IgD-negative memory B cell (primary cell): ENCODE measurements at regions not wholly inside any gene's neighbourhood (a gene's known extent, or its start where the extent isn't known, plus 50 kb on each side); places are given as distances from the start of the nearest gene placed in this dataset.
"Not testable (repeated sequence)": the region's sequence is repeated elsewhere in the genome, so short reads cannot be mapped to it uniquely, and the experiment has no call there.

ENCODE experiments used
- H3K27ac Mint-ChIP-seq, 3 donors: one replicate each; pipeline ENCODE4 v1.8.0; 2020 to 2022; ENCODE audit warnings: mild to moderate bottlenecking in 3 of 3, mixed read lengths in 3 of 3, moderate library complexity in 1 of 3
- H3K27me3 Mint-ChIP-seq: one replicate; pipeline ENCODE4 v1.8.0; 2021; ENCODE audit warnings: mixed read lengths
- H3K36me3 Mint-ChIP-seq: one replicate; pipeline ENCODE4 v1.8.0; 2020; ENCODE audit warnings: mild to moderate bottlenecking, mixed read lengths
- H3K4me1 Mint-ChIP-seq, 3 donors: one replicate each; pipeline ENCODE4 v1.8.0; 2020 to 2022; ENCODE audit warnings: mixed read lengths in 3 of 3, mild to moderate bottlenecking in 1 of 3
- H3K4me3 Mint-ChIP-seq, 4 donors: one replicate each; pipeline ENCODE4 v1.8.0; 2020 to 2022; ENCODE audit warnings: mild to moderate bottlenecking in 4 of 4, mixed read lengths in 4 of 4, moderate library complexity in 3 of 4
- H3K9me3 Mint-ChIP-seq, 3 donors: one replicate each; pipeline ENCODE4 v1.8.0; 2020 to 2021; ENCODE audit warnings: mixed read lengths in 3 of 3, mild to moderate bottlenecking in 1 of 3

DNA sequence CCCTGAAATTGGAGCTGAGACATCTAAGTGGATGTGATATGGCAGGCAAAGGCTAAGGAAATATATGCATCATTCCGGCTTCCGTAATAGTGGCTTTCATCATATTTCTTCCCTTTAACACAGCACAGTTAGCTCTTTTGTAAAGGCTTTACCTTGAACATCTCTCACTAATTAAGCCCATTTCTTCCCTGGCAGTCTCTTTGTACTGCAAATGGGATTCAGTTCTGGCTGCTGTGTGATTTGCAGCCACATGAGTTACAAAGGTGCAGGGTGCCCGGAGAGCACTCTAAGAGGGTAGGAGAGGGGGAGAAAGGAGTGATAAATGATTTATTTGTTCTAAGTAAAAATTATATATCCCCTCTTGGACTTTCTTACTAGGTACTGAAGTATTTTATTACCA is 232.1 kb upstream of the CCDC196 start:
- Mint-ChIP-seq H3K4me3 (no peak overlapping the region), H3K9me3 (no peaks in the 10 kb centered on the region), H3K27me3 (no peaks in the 10 kb centered on the region), H3K27ac (no peak overlapping the region), H3K4me1 (no peaks in the 10 kb centered on the region), H3K36me3 (peaks cover 1% of the 10 kb centered on the region)

DNA sequence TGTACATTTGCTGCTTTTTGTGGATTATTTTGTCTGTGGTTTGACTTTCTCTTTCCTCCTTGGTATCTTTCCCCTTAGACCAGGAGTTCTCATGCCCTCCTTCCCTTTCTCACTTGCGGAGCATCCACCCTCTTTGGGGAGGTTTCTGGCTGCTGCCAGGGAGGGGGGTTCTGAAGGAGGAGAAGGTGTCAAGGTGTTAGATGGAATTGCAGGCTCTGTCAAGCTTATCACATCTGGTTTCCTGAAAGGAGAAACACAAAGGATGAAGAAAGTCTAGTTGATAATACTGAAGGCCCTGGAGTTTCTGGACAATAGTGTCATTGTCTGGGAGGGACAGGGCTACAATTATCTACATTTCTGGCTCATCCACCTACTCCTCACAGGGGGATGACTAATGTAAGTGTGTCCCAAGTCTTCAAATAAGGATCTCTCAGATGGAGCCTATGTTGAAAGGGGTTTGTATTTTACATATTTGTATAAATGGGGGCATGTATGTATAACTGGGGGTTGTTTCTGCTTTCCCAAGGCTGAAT is 217.3 kb upstream of the CCDC196 start:
- Mint-ChIP-seq H3K9me3 (no peaks in the 10 kb centered on the region), H3K4me1 (no peaks in the 10 kb centered on the region), H3K36me3 (peaks cover 6% of the 10 kb centered on the region), H3K27me3 (peaks cover 2% of the 10 kb centered on the region), H3K27ac (no peak overlapping the region), H3K4me3 (no peak overlapping the region)

DNA sequence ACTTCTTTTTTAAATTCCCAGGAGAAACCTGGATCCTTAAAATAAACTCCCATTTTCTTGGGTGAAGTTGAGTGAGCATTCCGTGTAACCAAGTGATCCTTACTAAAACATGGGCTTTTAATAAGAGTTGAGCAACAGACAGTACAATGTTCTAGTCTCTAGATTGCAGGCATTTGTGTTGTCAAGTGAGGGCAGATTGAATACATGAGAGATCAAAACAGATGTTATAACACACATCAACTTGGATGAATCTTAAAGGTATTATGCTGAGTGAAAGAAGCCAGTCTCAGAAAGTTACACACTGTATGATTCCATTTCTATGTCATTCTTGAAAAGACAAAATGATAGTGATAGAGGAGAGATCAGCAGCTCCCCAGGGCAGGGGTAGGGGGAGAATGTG is 213.9 kb upstream of the CCDC196 start:
- Mint-ChIP-seq H3K4me1 (no peaks in the 10 kb centered on the region), H3K27ac (no peak overlapping the region), H3K36me3 (peaks cover 6% of the 10 kb centered on the region), H3K27me3 (peaks cover 2% of the 10 kb centered on the region), H3K9me3 (no peaks in the 10 kb centered on the region), H3K4me3 (no peak overlapping the region)

DNA sequence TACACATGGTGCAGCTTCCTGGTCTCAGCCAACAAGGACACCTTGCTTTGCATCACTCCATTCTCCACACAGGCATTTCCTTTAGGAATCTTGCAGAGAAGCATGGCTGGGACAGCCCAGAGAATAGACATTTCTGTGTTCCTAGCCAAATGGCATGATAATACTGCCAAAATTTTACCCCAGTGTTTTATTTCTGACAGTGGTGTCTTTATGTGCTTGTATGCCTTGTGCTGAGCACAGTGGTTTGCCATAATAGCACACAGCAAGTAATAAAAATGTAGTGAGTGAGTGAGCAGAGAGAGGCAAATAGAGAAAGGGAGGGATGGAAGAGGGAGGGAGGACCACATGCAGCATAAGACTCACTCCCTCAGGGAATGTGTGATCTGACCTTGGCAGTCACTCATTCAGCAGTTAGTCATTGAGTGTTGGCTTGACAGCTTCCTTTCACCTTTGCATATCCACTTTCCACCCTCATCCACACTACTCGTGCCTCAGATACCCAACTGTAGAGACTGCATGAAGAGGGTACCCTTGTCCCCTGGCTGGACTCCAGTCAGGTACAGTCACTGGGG is 212.8 kb upstream of the CCDC196 start:
- no peaks in the 10 kb centered on the region for H3K4me1 Mint-ChIP-seq
- H3K36me3 Mint-ChIP-seq = peaks cover 3% of the 10 kb centered on the region
- no peak overlapping the region for H3K27ac Mint-ChIP-seq
- peaks cover 0 to 8% (median 0%) of the 10 kb centered on the region in 3 donors for H3K9me3 Mint-ChIP-seq
- H3K27me3 Mint-ChIP-seq = peaks cover 2% of the 10 kb centered on the region
- H3K4me3 Mint-ChIP-seq = no peak overlapping the region

DNA sequence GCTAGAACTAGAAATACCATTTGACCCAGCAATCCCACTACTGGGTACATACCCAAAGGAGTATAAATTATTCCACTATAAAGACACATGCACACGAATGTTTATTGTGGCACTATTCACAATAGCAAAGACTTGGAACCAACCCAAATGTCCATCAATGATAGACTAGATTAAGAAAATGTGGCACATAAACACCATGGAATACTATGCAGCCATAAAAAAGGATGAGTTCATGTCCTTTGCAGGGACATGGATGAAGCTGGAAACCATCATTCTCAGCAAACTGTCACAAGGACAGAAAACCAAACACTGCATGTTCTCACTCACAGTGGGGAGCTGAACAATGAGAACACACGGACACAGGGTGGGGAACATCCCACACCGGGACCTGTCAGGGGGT is 207.8 kb upstream of the CCDC196 start:
- H3K27me3 Mint-ChIP-seq, H3K36me3 Mint-ChIP-seq, H3K4me1 Mint-ChIP-seq, H3K27ac Mint-ChIP-seq, H3K4me3 Mint-ChIP-seq: not testable (repeated sequence)
- H3K9me3 Mint-ChIP-seq = peaks cover 2 to 11% (median 4%) of the 10 kb centered on the region in 3 donors

DNA sequence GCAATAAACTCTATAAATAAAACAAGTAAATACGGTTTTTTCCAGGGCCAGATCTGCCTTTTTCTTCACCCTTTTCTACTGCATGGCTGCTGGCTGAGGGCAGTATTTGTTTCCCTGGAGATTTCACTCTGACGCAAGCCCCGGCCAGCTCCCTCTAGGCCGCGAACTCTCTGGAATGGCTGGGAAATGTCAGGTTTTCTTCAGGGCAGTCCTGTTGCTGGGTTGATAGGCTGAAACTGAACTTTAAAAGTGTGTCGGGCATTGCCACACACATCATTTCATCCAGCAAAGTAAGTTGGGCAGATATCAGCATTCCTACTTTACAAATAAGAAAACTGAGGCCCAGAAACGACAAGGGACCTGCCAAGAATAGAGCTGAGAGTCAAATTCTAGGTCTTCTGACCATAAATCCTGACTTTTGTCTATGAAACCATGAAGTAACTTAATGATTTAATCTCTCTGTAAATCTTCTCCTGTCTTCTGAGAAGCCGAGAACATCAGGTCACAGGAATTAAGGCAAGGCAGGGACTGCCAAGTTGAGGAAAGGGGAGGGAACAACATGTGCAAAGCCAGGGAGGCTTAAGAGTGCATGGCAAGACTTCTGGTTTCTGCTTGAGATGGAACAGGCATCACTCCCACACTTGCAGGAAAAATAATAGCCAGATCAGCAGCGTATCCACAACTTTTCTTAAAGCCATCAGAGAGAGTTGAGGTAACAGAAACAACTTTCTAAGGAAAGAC is 205.0 kb upstream of the CCDC196 start:
- Mint-ChIP-seq H3K9me3 (peaks cover 2 to 11% (median 4%) of the 10 kb centered on the region in 3 donors), H3K36me3 (peaks cover 2% of the 10 kb centered on the region), H3K4me1 (no peaks in the 10 kb centered on the region), H3K27me3 (no peaks in the 10 kb centered on the region), H3K27ac (no peak overlapping the region), H3K4me3 (no peak overlapping the region)

DNA sequence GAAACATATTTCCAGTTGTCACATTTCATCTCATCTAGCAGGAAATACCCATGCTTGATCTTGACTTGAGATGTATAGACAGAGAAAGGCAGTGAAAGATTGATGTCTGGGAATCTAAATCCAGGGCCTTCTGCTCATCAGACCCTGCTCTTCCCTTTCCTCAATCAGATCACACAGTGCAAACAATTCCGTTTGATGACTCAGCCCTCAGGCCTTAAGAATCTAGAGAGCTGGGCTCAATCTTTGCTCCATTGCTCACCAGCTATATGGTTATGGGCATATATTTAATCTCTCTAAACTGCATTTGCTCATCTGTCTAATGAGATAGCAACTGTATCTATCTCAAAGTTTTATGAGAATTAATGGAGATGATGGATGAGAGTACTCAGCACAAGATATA is 201.8 kb upstream of the CCDC196 start:
- no peak overlapping the region for H3K27ac Mint-ChIP-seq

DNA sequence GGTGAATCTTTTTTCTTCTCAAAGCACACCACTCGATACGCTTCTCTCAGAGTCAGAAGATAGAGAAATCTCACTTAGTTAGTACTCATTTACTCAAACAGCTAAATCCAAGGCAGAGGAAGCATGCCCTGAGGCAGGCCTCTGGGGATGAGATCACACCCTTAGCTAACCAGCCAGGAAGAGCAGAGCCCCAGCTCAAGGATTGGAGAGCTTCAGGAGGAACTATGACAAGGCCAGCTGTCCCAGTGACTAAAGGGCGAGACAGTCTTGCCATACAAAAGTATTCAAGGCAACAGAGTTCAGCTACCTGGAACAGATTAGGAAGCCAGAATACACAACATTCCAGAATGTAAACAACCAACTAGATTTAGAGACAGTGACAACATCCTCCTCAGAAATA is 197.7 kb upstream of the CCDC196 start:
- Mint-ChIP-seq H3K27me3 (peaks cover 3% of the 10 kb centered on the region), H3K27ac (no peak overlapping the region), H3K4me1 (peaks cover 0 to 1% (median 0%) of the 10 kb centered on the region in 3 donors), H3K9me3 (peaks cover 0 to 8% (median 0%) of the 10 kb centered on the region in 3 donors), H3K4me3 (no peak overlapping the region), H3K36me3 (peaks cover 2% of the 10 kb centered on the region)

More for the DNA sequence above, 201.8 kb upstream of the CCDC196 start:
- Mint-ChIP-seq H3K36me3 (peaks cover 3% of the 10 kb centered on the region), H3K4me3 (no peak overlapping the region), H3K27me3 (no peaks in the 10 kb centered on the region), H3K4me1 (no peaks in the 10 kb centered on the region), H3K9me3 (peaks cover 0 to 4% (median 2%) of the 10 kb centered on the region in 3 donors)

DNA sequence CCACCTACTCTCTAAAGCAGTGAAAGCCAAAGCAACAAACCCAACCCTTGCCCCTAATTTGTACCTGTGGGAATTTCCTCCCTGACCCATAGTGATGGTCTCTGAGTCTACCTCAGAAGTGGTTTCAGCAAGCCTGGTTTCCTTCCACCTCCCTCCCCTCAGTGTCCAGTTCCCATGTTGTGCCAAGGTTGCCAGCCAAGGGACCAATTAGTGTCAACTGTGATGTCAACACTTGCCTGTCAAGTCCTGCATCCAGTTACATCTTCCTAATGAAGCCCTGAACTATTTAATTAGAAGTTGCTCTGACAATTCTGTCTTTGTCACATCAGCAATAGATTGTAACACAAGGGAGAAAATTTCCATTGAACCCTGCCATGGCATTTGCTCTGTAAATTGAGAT is 194.4 kb upstream of the CCDC196 start:
- H3K27ac Mint-ChIP-seq = no peak overlapping the region
- H3K36me3 Mint-ChIP-seq = peaks cover under 1% of the 10 kb centered on the region
- H3K27me3 Mint-ChIP-seq = peaks cover 3% of the 10 kb centered on the region
- peaks cover 0 to 8% (median 3%) of the 10 kb centered on the region in 3 donors for H3K9me3 Mint-ChIP-seq
- H3K4me3 Mint-ChIP-seq = no peak overlapping the region
- H3K4me1 Mint-ChIP-seq = peaks cover 0 to 4% (median 1%) of the 10 kb centered on the region in 3 donors

DNA sequence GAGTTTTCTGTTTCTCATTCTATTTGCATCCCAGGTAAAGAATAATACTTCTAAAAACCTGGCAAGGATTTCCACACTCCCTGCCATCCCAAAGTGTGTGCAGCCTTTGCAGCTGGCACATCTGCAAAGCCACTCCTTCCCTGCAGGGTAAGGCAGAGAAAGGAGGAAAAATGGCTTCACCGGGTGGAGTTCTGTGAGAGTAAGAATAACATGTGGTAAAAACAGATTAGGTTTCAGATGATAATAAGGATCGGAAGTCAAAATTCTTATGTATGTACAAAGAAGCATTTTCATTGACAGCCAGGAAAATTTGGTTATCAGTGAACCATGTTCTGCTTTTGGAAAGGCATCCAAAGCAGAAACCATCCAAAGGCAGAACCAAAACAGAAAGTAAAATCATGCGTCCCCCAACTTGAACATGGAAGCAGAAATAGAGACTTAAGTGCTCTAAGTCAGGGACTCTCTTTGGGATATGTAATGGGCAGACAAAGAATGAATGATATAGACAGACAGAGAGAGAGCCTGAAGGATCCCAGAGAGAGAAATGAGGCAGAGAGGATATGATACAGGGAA is 192.6 kb upstream of the CCDC196 start:
- Mint-ChIP-seq H3K27ac (no peak overlapping the region), H3K9me3 (peaks cover 0 to 8% (median 3%) of the 10 kb centered on the region in 3 donors), H3K4me3 (no peak overlapping the region), H3K4me1 (peaks cover 0 to 4% (median 1%) of the 10 kb centered on the region in 3 donors), H3K36me3 (no peaks in the 10 kb centered on the region), H3K27me3 (peaks cover 3% of the 10 kb centered on the region)

DNA sequence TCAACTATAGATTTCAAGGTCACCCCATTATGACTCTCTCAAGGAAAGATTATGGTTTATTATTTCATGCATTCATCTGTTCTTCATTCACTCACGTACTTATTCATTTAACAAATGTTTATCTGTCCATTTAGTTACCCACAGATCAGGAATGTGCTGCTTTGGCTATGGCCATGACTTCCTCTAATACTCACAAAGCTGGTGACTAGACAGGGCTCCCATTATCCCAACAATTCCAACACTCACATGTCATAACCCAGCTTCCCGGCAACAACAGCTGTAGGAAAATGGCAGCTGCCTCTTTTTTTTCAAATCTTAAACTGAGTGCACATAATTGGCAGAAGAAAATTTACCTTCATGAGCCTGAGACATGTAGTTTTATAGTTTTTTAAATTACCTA is 190.8 kb upstream of the CCDC196 start:
- peaks cover 0 to 4% (median 1%) of the 10 kb centered on the region in 3 donors for H3K4me1 Mint-ChIP-seq
- H3K36me3 Mint-ChIP-seq = no peaks in the 10 kb centered on the region
- H3K4me3 Mint-ChIP-seq = no peak overlapping the region
- H3K9me3 Mint-ChIP-seq = peaks cover 0 to 12% (median 3%) of the 10 kb centered on the region in 3 donors
- peaks cover 3% of the 10 kb centered on the region for H3K27me3 Mint-ChIP-seq
- H3K27ac Mint-ChIP-seq = no peak overlapping the region

DNA sequence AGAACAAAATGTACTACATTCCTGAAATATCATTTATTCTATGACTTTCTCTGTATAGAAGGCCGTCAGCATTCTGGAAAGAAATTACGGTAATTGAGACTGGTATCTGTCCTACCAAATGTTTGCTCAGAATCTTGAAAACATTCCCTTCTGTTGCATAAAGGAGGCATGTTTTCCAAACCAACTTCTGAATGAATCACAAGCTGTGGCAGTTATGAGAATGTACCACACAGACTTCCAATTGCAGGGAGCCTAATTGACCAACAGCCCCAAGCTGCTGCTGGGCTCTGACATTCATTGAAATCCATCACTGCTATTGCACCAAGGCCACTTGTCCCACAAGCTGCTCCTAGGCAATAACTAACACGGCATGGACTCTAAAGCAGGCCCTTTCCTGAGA is 185.3 kb upstream of the CCDC196 start:
- peaks cover 4% of the 10 kb centered on the region for H3K36me3 Mint-ChIP-seq
- H3K27me3 Mint-ChIP-seq = no peaks in the 10 kb centered on the region
- H3K9me3 Mint-ChIP-seq = peaks cover 0 to 12% (median 4%) of the 10 kb centered on the region in 3 donors
- H3K4me1 Mint-ChIP-seq = no peaks in the 10 kb centered on the region
- H3K4me3 Mint-ChIP-seq = no peak overlapping the region
- H3K27ac Mint-ChIP-seq = no peak overlapping the region

DNA sequence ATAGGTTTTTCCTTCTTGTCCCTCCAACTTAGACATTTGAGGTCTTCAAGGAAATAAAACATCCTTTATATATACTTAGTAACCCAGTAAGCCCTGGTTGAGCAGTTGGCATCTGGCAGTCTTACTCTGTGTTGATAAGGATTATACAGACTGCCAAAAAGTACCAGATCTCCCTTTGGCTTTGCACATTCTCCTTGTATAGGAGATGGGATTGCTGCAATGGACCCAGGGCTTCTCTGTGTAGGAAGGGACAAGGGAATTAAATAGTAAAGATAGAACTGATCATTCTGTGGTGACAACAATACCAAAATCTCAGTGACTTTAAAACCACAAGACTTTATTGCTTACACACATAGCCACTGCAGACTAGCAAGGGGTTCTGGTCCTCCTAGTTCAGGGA is 180.1 kb upstream of the CCDC196 start:
- Mint-ChIP-seq H3K4me3 (no peak overlapping the region), H3K4me1 (no peaks in the 10 kb centered on the region), H3K9me3 (peaks cover 0 to 10% (median 7%) of the 10 kb centered on the region in 3 donors), H3K36me3 (peaks cover 4% of the 10 kb centered on the region), H3K27me3 (no peaks in the 10 kb centered on the region), H3K27ac (no peak overlapping the region)

DNA sequence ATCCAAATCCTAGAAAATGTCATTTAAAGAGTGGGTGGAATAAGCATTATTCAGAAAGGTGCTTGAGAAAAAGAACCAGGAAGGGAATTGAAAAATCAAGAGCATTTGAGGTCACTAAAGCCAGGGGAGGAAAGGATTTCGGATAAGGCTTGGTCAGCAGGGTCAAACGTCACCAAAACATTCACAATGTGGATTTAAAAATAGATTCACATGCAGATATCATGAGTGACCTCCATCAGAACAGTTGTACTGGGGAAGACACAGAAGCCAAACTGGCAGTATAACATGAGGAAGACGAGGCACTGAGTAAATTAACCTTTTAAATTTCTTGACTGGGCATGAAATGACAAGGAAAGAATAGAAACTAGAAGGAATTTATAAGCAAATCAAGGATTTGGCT is 175.1 kb upstream of the CCDC196 start:
- Mint-ChIP-seq H3K27me3 (no peaks in the 10 kb centered on the region), H3K36me3 (no peaks in the 10 kb centered on the region), H3K9me3 (peaks cover 0 to 6% (median 2%) of the 10 kb centered on the region in 3 donors), H3K4me1 (no peaks in the 10 kb centered on the region), H3K4me3 (no peak overlapping the region), H3K27ac (no peak overlapping the region)

DNA sequence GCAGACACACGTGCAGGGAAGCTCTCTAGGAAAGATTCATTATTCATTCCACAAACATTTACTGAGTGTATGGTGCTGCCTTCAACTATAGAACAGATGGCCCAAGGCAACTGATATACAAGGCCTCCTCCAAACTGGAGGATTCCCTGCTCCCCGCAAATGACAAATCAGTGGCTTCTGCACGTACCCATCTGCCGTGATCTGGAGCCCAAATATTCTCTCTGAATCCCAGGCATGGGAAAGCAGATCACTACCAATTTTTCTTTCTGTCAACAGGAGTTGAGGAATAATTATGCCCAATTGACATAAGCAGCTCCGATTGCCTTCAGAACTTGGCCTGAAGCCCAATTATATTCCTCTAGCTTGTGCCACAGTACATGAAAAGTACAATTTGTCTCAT is 174.2 kb upstream of the CCDC196 start:
- no peaks in the 10 kb centered on the region for H3K36me3 Mint-ChIP-seq
- peaks cover 0 to 7% (median 2%) of the 10 kb centered on the region in 3 donors for H3K9me3 Mint-ChIP-seq
- H3K27me3 Mint-ChIP-seq = no peaks in the 10 kb centered on the region
- no peak overlapping the region for H3K4me3 Mint-ChIP-seq
- no peaks in the 10 kb centered on the region for H3K4me1 Mint-ChIP-seq
- H3K27ac Mint-ChIP-seq = no peak overlapping the region
